NCI-H2196 (cell line): ENCODE measurements at regions not wholly inside any gene's neighbourhood (a gene's known extent, or its start where the extent isn't known, plus 50 kb on each side); places are given as distances from the start of the nearest gene placed in this dataset.

Experiments used
- DNase-seq: peaks from one replicate; lab custom pipeline; 2025; ENCODE audit not compliant: unreplicated experiment; lab: John Stamatoyannopoulos, UW

DNA sequence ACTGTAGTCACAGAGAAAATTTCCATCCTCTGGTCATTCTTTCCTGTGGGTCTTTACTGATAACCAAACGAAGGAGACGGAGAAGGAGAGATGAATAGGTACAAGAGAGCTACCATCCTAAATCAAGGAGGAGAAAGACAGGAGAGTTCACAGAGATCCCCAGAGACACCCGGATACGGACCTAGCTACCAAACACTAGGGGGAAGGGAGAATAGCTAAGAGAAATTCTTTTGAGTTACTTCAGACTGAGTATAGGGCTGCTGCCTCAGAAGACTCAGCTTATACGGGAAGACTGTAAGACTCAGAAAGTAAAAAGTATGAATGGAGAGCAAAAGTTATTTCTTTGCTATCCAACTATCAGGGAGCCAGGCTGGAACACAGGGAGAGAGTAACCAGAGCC is 572.1 kb downstream of the C4orf33 start:
- DNase-seq: no peak

- no peak for DNase-seq
These were observed 577.0 kb downstream of the C4orf33 start for GRCh38 chr4:129672941-129673340.

DNA sequence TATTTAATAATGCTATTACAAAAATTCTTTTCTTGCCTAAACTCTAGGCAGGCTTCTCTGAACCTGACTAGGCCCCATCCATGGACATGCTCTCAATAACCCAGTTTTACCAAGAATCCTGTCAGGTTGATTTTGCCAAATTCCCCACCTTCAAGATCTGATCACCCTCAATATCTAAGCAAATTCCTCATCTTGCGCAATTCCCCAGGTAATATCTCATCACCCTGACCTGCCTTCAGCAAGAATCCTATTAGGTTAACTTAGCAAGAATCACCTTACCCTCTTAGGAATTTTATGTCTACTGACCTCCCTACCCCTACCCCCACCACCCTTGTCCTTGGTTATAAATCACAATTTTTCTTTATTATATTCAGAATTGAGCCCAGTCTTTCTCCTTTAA is 579.1 kb downstream of the C4orf33 start:
- no peak for DNase-seq

DNA sequence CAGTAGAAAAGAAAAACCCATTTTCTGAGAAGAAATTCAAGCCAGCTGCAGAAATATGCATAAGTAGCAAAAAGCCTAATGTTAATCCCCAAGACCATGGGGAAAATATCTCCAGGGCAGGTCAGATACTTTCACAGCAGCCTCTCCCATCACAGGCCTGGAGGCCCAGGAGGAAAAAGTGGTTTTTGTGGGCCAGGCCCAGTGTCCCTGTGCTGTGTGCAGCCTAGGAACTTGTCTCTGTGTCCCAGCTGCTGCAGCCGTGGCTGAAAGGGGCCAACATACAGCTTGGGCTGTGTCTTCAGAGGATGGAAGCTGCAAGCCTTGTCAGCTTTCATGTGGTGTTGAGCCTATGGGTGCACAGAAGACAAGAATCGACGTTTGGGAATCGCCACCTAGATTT is 581.0 kb downstream of the C4orf33 start:
- no peak for DNase-seq

- DNase-seq: no peak
These were observed 586.6 kb downstream of the C4orf33 start for GRCh38 chr4:129682586-129682985.

GRCh38 chr4:129707949-129708348 is 612.0 kb downstream of the C4orf33 start:
- no peak for DNase-seq

DNA sequence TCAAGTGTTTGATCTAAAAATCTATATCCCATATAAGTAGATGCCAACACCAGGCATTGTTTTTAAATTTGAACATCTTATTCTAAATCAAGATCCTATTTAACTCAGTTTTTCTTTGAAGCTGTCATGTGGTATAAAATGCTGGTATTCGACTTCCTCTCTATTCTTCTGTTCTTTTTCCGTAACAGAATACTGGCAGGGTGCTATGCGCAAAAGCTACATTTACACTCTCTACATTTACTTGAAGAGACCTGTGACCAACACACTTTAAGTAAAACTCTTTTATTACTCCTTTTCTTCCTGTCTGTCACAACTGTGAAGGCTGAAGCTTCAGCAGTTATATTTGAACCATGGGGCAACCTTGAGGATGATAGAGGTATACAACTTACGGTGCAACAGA is 612.8 kb downstream of the C4orf33 start:
- DNase-seq: no peak

DNA sequence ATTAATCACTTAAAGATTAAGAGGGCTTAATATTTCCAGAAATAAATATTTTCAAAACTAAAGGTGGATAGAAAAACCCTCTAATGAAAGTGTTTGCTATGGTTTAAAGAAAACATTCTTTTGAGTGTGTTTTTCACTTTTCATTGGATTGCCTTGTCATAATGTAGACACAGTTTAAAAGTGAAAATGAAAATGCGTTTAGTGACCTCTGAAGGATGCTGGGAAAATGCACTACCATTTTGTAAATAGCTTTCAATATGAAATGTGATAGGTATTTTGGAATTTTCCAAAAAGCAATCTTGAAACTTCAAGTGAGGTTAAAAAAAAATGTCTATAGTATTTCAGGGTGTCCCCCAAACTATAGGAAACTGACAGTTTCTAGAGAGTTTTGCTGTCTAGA is 642.2 kb downstream of the C4orf33 start:
- DNase-seq: no peak

GRCh38 chr4:129747756-129748155 is 651.8 kb downstream of the C4orf33 start:
- no peak for DNase-seq

DNA sequence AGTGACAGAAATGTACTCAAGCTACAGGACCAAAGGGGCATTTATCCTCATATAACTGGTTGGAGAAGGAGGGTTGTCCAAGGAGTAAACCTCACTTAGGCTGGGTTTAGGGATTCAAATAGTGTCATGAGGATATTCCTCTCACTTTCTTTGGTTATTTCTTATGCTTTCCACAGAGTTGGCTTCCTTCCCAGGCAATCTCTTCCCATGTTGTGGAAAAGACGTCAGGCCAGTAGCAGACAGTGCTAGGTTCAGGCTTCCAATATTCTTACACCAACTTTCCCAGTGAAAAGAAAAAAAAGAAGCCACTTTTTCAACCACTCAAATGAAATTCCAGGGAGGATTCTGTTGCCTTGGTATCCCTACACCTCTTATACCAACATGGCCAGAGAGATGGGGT is 653.0 kb downstream of the C4orf33 start:
- no peak for DNase-seq

- no peak for DNase-seq
These were observed 655.7 kb downstream of the C4orf33 start for GRCh38 chr4:129751646-129752045.

DNA sequence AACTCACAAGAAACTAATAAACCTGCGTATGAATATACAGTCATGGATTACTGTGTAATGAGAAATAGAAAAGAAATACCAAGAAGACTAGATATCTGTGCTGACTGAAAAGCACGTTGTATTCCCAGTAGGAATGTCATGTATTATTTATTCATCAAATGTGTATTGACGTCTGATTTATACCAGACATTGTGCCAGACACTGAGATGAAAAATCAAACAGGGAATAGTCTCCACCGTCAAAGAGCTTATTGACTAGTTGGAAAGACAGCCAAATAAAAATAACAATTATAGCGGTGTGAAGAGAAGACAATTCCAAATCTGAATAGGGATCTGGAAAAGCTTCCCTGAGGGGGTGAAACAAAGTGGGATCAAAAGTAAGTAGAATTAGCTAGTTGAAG is 687.6 kb downstream of the C4orf33 start:
- DNase-seq: no peak

DNA sequence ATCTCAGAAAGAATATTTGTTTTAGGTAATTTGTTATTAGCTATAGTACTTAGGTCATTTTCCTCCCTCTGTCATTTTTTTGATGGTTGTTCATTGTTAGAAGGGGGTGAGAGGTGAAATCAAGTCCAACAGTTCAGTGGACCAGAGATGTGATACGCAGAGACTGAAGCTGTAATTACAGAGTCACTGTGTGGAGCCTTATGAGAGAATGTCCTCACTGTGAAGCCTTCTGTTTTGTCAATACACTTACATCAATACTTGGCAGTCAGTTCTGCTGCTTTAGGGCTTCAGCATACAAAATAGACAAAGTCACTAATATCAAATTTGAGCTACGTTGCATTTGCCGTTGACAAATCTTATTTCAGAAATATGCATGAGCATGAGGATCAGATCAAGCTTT is 692.5 kb downstream of the C4orf33 start:
- DNase-seq: no peak

- DNase-seq: no peak
These were observed 708.6 kb downstream of the C4orf33 start for GRCh38 chr4:129804461-129804981.

DNA sequence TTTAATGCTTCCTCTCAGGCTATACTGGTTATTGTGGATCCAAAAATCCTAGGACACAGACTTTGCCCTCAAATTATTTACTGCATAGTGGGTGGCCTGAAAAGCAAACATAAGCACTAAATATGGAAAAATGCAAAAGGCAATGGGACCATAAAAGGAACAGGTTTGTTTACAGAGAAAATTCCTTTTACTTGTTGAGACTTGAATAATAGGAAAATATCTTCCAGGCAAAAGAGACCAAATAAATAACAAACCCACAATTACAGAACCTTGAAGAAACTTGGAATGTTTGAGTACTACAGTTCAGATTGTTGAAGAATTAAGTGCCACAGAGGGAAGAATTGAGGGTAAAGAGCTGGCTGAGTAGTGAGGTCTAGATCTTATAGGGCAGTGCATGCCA is 711.0 kb downstream of the C4orf33 start:
- no peak for DNase-seq

GRCh38 chr4:129808242-129808641 is 712.3 kb downstream of the C4orf33 start:
- no peak for DNase-seq

DNA sequence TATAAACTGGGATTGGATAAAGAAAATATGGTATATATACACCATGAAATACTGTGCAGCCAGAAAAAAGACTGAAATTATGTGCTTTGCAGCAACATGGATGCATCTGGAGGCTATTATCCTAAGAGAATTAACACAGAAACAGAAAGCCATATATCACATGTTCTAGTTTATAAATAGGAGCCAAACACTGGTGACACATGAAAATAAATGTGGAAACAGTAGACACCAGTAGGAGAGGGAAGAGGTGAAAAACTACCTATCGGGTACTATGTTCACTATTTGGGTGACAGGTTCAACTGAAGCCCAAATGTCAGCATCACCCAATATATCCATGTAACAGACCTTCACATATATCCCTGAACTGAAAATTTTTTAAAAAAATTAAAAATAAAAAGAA is 725.1 kb downstream of the C4orf33 start:
- no peak for DNase-seq

GRCh38 chr4:129821963-129822362 is 726.0 kb downstream of the C4orf33 start:
- DNase-seq: no peak

DNA sequence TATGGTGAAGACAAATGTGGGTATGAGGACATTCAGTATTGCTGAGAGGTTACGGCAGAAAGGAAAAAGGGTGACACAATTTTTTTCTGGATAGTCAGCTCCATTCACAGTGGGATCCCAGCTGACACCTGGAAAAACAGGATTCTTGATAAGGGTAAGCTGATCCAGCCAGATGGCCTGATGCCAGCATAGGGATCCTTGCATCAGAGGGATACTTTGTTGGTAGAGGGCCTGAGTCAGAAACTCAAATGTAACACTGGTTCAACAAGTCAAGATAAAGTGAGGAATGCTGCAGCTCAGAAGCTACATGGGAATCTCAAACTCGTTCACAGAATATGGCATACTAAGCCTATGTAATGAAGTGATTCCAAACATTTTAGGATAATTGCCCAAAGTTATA is 726.7 kb downstream of the C4orf33 start:
- no peak for DNase-seq

DNA sequence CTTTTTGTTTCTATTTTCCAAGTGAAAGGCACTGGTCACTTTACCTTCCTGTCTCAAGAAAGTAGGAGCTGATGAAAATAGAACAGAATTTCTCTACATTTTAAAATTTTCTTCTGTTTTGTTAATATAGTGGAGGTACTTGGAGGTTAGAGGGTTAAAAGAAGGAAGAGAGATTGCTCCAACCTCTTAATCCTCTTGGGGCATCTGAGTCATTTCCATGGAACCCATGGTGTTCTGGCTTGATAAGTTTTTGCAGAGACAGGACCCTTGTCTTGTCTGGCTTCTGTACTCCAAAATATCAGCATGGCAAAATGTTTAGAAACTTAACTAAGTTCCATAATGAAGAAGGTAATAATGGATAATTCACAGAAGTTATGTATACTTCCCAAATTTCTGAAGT is 727.2 kb downstream of the C4orf33 start:
- no peak for DNase-seq

- DNase-seq: no peak
These were observed 733.4 kb downstream of the C4orf33 start for GRCh38 chr4:129829373-129829772.

- DNase-seq: no peak
These were observed 743.7 kb downstream of the C4orf33 start for GRCh38 chr4:129839687-129840086.

DNA sequence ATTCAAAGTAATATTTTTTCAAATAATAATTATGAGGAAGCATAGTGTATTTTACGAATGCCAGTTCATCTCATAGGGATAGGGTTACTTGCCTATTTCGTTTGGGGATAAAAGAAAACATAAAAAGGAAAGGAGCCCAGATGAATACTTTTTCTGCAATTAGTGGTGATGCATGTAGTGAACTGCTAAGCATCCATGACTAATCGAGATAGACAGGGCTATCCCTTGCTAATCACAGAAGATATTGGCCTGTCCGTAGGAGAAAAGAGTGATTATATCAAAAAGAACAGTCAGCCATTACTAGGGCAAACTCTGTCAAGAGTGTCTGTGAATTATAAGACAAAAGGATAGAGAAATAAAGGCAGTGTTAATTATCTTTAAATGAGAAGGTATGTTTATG is 746.1 kb downstream of the C4orf33 start:
- DNase-seq: no peak

- no peak for DNase-seq
These were observed 756.5 kb downstream of the C4orf33 start for GRCh38 chr4:129852434-129852833.
